Activated CD8-positive, alpha-beta memory T cell treated with anti-CD3 and anti-CD28 coated beads, Interleukin-2, amount 50 U/mL, for 48 hours (primary cell): ENCODE measurements at regions not wholly inside any gene's neighbourhood (a gene's known extent, or its start where the extent isn't known, plus 50 kb on each side); places are given as distances from the start of the nearest gene placed in this dataset.

Experiments used
- DNase-seq: peaks from one replicate; pipeline ENCODE4 v3.0.0-alpha.2; 2020

- DNase-seq = no peak
Observed at GRCh38 chr5:1704676-1705075, 95.0 kb downstream of the MRPL36 start.

GRCh38 chr5:1704266-1704665, 95.4 kb downstream of the MRPL36 start:
- no peak for DNase-seq

GRCh38 chr5:1703352-1704050, 96.1 kb downstream of the MRPL36 start:
- DNase-seq = no peak

GRCh38 chr5:1702318-1702717, 97.3 kb downstream of the MRPL36 start:
- no peak for DNase-seq

GRCh38 chr5:1701884-1702283, 97.8 kb downstream of the MRPL36 start:
- no peak for DNase-seq

GRCh38 chr5:1701216-1701864, 98.3 kb downstream of the MRPL36 start:
- DNase-seq = no peak

- no peak for DNase-seq
Observed at GRCh38 chr5:1699394-1699793, 100.2 kb downstream of the MRPL36 start.

GRCh38 chr5:1698589-1699316, 100.9 kb downstream of the MRPL36 start:
- no peak for DNase-seq

GRCh38 chr5:1692381-1692780, 107.3 kb downstream of the MRPL36 start:
- no peak for DNase-seq

- DNase-seq = no peak
Observed at GRCh38 chr5:1687301-1687970, 112.2 kb downstream of the MRPL36 start.

GRCh38 chr5:1686016-1686802, 113.4 kb downstream of the MRPL36 start:
- DNase-seq = no peak

GRCh38 chr5:1685066-1685465, 114.6 kb downstream of the MRPL36 start:
- DNase-seq = no peak

- DNase-seq = no peak
Observed at GRCh38 chr5:1681955-1682354, 117.7 kb downstream of the MRPL36 start.

- DNase-seq = no peak
Observed at GRCh38 chr5:1673042-1673677, 126.5 kb downstream of the MRPL36 start.

GRCh38 chr5:1672396-1672795, 127.2 kb downstream of the MRPL36 start:
- no peak for DNase-seq

- no peak for DNase-seq
Observed at GRCh38 chr5:1671351-1671750, 128.3 kb downstream of the MRPL36 start.

GRCh38 chr5:1670351-1670750, 129.3 kb downstream of the MRPL36 start:
- DNase-seq = no peak

- DNase-seq = no peak
Observed at GRCh38 chr5:1669276-1670155, 130.1 kb downstream of the MRPL36 start.

- DNase-seq = no peak
Observed at GRCh38 chr5:1668141-1668721, 131.4 kb downstream of the MRPL36 start.

- no peak for DNase-seq
Observed at GRCh38 chr5:1667648-1668140, 131.9 kb downstream of the MRPL36 start.
